ENCODE measurements at regions not wholly inside any gene's neighbourhood (a gene's known extent, or its start where the extent isn't known, plus 50 kb on each side); places are given as distances from the start of the nearest gene placed in this dataset.

- peaks cover 12% of the 10 kb centered on the region for H3K36me3 Mint-ChIP-seq (ENCODE audit: low read depth)
- H3K27me3 Mint-ChIP-seq (ENCODE audit: low read depth) = peaks cover 2% of the 10 kb centered on the region
- H3K4me1 Mint-ChIP-seq = no peaks in the 10 kb centered on the region
- H3K4me3 Mint-ChIP-seq = no peak overlapping the region
- no peak for TF ChIP-seq CTCF (conservative IDR thresholded peaks at IDR 0.05)
- H3K9me3 Mint-ChIP-seq = peaks cover 12% of the 10 kb centered on the region
- DNase-seq (ENCODE audit: low read depth, low spot score) = no peak
- no peak overlapping the region for H3K27ac Mint-ChIP-seq (ENCODE audit: unreplicated experiment)
These were observed 96.1 kb downstream of the KCNA5 start for GRCh38 chr12:5139751-5140150.

DNA sequence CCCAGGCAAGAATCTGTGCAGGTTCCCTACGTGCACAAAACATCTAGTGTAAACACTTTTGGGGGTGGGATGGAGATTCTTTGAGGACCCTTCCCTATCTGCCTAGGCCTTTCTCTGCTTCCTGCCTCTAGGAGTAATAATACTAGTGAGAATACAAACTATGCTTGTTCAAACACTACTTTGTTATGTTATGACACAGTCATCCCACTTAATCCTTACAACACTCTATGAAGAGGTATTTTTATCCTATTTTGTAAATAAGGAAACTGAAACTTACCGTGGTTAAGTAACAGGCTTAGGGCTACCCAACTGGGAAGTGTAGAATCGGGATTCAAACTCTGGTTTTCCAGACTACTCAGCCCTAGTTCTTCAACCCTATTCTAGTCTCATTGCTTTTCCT is 96.5 kb downstream of the KCNA5 start:
- Mint-ChIP-seq H3K27ac (ENCODE audit: unreplicated experiment) (no peak overlapping the region), H3K9me3 (peaks cover 10% of the 10 kb centered on the region), H3K36me3 (ENCODE audit: low read depth) (peaks cover 12% of the 10 kb centered on the region), H3K27me3 (ENCODE audit: low read depth) (peaks cover 2% of the 10 kb centered on the region), H3K4me1 (no peaks in the 10 kb centered on the region), H3K4me3 (no peak overlapping the region)
- no peak for TF ChIP-seq CTCF (conservative IDR thresholded peaks at IDR 0.05)
- DNase-seq (ENCODE audit: low read depth, low spot score) = no peak

DNA sequence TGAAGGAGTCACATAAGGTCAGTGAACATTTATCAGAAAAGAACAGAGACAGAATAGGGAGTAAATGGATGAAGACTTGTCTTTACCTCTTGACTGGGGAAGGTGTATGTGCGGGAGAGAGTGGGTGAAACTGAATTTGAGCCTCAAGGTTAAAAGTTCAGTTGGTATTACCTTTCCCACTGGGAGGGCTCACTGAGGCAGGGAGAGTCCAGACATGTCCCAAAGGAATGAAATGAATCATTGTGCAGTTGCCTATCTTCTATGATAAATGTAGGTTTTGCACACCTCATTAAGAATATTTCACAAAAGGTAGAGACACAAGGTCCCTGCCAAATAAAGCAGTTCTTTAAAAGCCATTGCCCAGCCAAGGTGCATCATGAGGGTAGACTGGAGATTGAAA is 105.2 kb downstream of the KCNA5 start:
- Mint-ChIP-seq H3K27ac (ENCODE audit: unreplicated experiment) (peak overlapping the region; percentile 7), H3K9me3 (peaks cover 4% of the 10 kb centered on the region), H3K36me3 (ENCODE audit: low read depth) (no peaks in the 10 kb centered on the region), H3K4me3 (no peak overlapping the region), H3K4me1 (peaks cover 4% of the 10 kb centered on the region), H3K27me3 (ENCODE audit: low read depth) (peaks cover 8% of the 10 kb centered on the region)
- no peak for TF ChIP-seq CTCF (conservative IDR thresholded peaks at IDR 0.05)
- DNase-seq (ENCODE audit: low read depth, low spot score) = no peak

DNA sequence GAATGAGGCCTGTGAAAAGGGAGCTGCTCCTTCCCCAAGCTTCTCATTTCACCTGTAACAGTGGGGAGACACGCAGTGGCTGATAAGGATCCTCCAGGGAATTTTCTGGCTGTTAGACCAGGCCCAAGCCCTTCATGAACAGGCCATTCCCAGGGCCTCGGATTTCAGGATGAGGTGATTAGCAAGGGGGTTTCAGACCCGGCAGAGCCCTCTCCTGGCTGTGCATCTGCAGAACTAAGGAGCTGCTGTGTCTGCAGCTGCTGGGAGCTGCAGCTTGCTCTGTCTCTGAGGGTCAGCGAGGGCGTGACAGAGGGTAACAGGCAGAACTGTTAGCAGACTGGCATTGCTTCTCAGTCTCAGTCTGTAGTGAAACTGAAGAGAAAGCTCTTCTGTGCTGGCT is 110.4 kb downstream of the KCNA5 start:
- Mint-ChIP-seq H3K4me1 (peaks cover 9% of the 10 kb centered on the region), H3K4me3 (no peak overlapping the region), H3K27me3 (ENCODE audit: low read depth) (peaks cover 4% of the 10 kb centered on the region), H3K36me3 (ENCODE audit: low read depth) (no peaks in the 10 kb centered on the region), H3K9me3 (no peaks in the 10 kb centered on the region), H3K27ac (ENCODE audit: unreplicated experiment) (no peak overlapping the region)
- DNase-seq (ENCODE audit: low read depth, low spot score) = no peak
- no peak for TF ChIP-seq CTCF (conservative IDR thresholded peaks at IDR 0.05)

GRCh38 chr12:5155866-5156265 is 112.2 kb downstream of the KCNA5 start:
- TF ChIP-seq CTCF (conservative IDR thresholded peaks at IDR 0.05) = no peak
- Mint-ChIP-seq H3K4me1 (peaks cover 9% of the 10 kb centered on the region), H3K36me3 (ENCODE audit: low read depth) (no peaks in the 10 kb centered on the region), H3K27me3 (ENCODE audit: low read depth) (peaks cover 6% of the 10 kb centered on the region), H3K9me3 (no peaks in the 10 kb centered on the region), H3K4me3 (no peak overlapping the region), H3K27ac (ENCODE audit: unreplicated experiment) (no peak overlapping the region)
- DNase-seq (ENCODE audit: low read depth, low spot score) = no peak

- Mint-ChIP-seq H3K4me1 (no peaks in the 10 kb centered on the region), H3K9me3 (no peaks in the 10 kb centered on the region), H3K36me3 (ENCODE audit: low read depth) (no peaks in the 10 kb centered on the region), H3K4me3 (no peak overlapping the region), H3K27ac (ENCODE audit: unreplicated experiment) (no peak overlapping the region), H3K27me3 (ENCODE audit: low read depth) (peaks cover 12% of the 10 kb centered on the region)
- no peak for TF ChIP-seq CTCF (conservative IDR thresholded peaks at IDR 0.05)
- DNase-seq (ENCODE audit: low read depth, low spot score) = no peak
These were observed 117.1 kb downstream of the KCNA5 start for GRCh38 chr12:5160827-5161226.
